Testis (tissue), 2 donors: ENCODE measurements at regions not wholly inside any gene's neighbourhood (a gene's known extent, or its start where the extent isn't known, plus 50 kb on each side); places are given as distances from the start of the nearest gene placed in this dataset.

ENCODE experiments used
- DNase-seq: peaks from one replicate; pipeline ENCODE4 v3.0.0-alpha.2; 2019
- H3K27ac ChIP-seq, 2 donors: fragments of 200-600 bp; sonication (generic); one replicate each; pipeline ENCODE4 v1.5.1; 2019
- H3K27me3 ChIP-seq: fragments of 200-600 bp; sonication (generic); one replicate; pipeline ENCODE4 v1.5.1; 2019
- H3K36me3 ChIP-seq: fragments of 200-600 bp; sonication (generic); one replicate; pipeline ENCODE4 v1.5.1; 2017; ENCODE audit warnings: low read depth; ENCODE audit errors: missing control alignments
- H3K4me1 ChIP-seq: fragments of 200-600 bp; sonication (generic); one replicate; pipeline ENCODE4 v1.5.1; 2019
- H3K4me3 ChIP-seq, 2 donors: fragments of 200-600 bp; sonication (generic); one replicate each; pipeline ENCODE4 v1.5.1; 2017 to 2019
- H3K9me3 ChIP-seq: fragments of 200-600 bp; sonication (generic); one replicate; pipeline ENCODE4 v1.5.1; 2017
- CTCF ChIP-seq, 3 experiments: fragments of 450-650 bp in 2 of 3; fragments of 200-600 bp in 1 of 3; sonication (generic) in 1 of 3; IDR thresholded peaks; one replicate each; pipeline ENCODE4 v1.5.1; 2016 to 2019; ENCODE audit warnings: antibody characterized with exemption in 3 of 3, mild to moderate bottlenecking in 2 of 3, moderate library complexity in 1 of 3
- POLR2A ChIP-seq: fragments of 450-650 bp; IDR thresholded peaks from one replicate; pipeline ENCODE4 v1.6.1; 2017; ENCODE audit warnings: antibody characterized with exemption, mild to moderate bottlenecking, moderate library complexity
- WGBS, 2 donors: methylation state at CpG; one replicate each; pipeline ENCODE4 v1.1.5; 2018; 5-methylcytosine and 5-hydroxymethylcytosine counted together
- intact Hi-C: fragments of 100-400 bp; cut with DNase I; formaldehyde crosslinking; loops from one replicate; pipeline ENCODE4 v1.15.1; 2023; ENCODE audit warnings: low total_unique reads

- no peak overlapping the region for H3K27ac ChIP-seq
- H3K36me3 ChIP-seq, result no peaks in the 10 kb centered on the region
- WGBS, 2 donors, result 43 to 44% methylated on average over 2 of the region's 2 CpGs
- no peaks in the 10 kb centered on the region for H3K9me3 ChIP-seq
- TF ChIP-seq POLR2A, result no peak
- TF ChIP-seq CTCF (IDR thresholded peaks at IDR 0.05), result no peak
- H3K4me1 ChIP-seq, result no peaks in the 10 kb centered on the region
- DNase-seq, result no peak
- no peaks in the 10 kb centered on the region for H3K27me3 ChIP-seq
- intact Hi-C loops, result no loop called here
- no peak overlapping the region for H3K4me3 ChIP-seq
Observed at GRCh38 chr9:119441338-119441737, 72.1 kb upstream of the BRINP1 start.

- intact Hi-C loops, result no loop called here
- Histone ChIP-seq H3K36me3 (no peaks in the 10 kb centered on the region), H3K27ac (no peak overlapping the region), H3K9me3 (no peaks in the 10 kb centered on the region), H3K4me3 (no peak overlapping the region), H3K4me1 (no peaks in the 10 kb centered on the region), H3K27me3 (no peaks in the 10 kb centered on the region)
- WGBS, 2 donors, result 85 to 92% methylated on average over 2 of the region's 2 CpGs
- no peak for DNase-seq
- no peak for TF ChIP-seq CTCF (IDR thresholded peaks at IDR 0.05)
- TF ChIP-seq POLR2A, result no peak
Observed at GRCh38 chr9:119436261-119436660, 67.0 kb upstream of the BRINP1 start.

- intact Hi-C loops, result no loop called here
- Histone ChIP-seq H3K4me1 (no peaks in the 10 kb centered on the region), H3K36me3 (no peaks in the 10 kb centered on the region), H3K27me3 (no peaks in the 10 kb centered on the region), H3K4me3 (no peak overlapping the region), H3K27ac (no peak overlapping the region), H3K9me3 (no peaks in the 10 kb centered on the region)
- WGBS, 2 donors, result 61 to 88% methylated on average over 1 of the region's 1 CpG
- DNase-seq, result no peak
- TF ChIP-seq POLR2A (no peak), CTCF (IDR thresholded peaks at IDR 0.05) (no peak)
Observed at GRCh38 chr9:119435076-119435475, 65.8 kb upstream of the BRINP1 start.

GRCh38 chr9:119432428-119432827 lies 63.2 kb upstream of the BRINP1 start:
- TF ChIP-seq CTCF (IDR thresholded peaks at IDR 0.05), result no peak
- no peak for TF ChIP-seq POLR2A
- Histone ChIP-seq H3K27me3 (no peaks in the 10 kb centered on the region), H3K4me1 (no peaks in the 10 kb centered on the region), H3K9me3 (no peaks in the 10 kb centered on the region), H3K36me3 (no peaks in the 10 kb centered on the region), H3K4me3 (no peak overlapping the region), H3K27ac (no peak overlapping the region)
- no peak for DNase-seq
- 77 to 79% methylated on average over 2 of the region's 2 CpGs for WGBS, 2 donors
- intact Hi-C loops, result no loop called here

- Histone ChIP-seq H3K27me3 (no peaks in the 10 kb centered on the region), H3K4me3 (no peak overlapping the region), H3K9me3 (no peaks in the 10 kb centered on the region), H3K27ac (no peak overlapping the region), H3K4me1 (no peaks in the 10 kb centered on the region), H3K36me3 (no peaks in the 10 kb centered on the region)
- TF ChIP-seq POLR2A, result no peak
- TF ChIP-seq CTCF (IDR thresholded peaks at IDR 0.05), result no peak
- DNase-seq, result no peak
- intact Hi-C loops, result no loop called here
- WGBS, 2 donors, result 79 to 80% methylated on average over 4 of the region's 4 CpGs
Observed at GRCh38 chr9:119429302-119429701, 60.1 kb upstream of the BRINP1 start.
